Vagina (tissue), 2 donors: ENCODE measurements at regions not wholly inside any gene's neighbourhood (a gene's known extent, or its start where the extent isn't known, plus 50 kb on each side); places are given as distances from the start of the nearest gene placed in this dataset.

Experiments
- CTCF ChIP-seq, 3 experiments: fragments of 450-650 bp in 2 of 3; fragments of 200-600 bp in 1 of 3; sonication (generic) in 1 of 3; IDR thresholded peaks; one replicate each; pipeline ENCODE4 v1.5.1; 2017 to 2019; ENCODE audit warnings: antibody characterized with exemption in 3 of 3, mild to moderate bottlenecking in 2 of 3, moderate library complexity in 2 of 3
- POLR2A ChIP-seq, 2 donors: fragments of 450-650 bp; IDR thresholded peaks; one replicate each; pipeline ENCODE4 v1.6.1; 2017; ENCODE audit warnings: antibody characterized with exemption in 2 of 2, mild to moderate bottlenecking in 2 of 2, moderate library complexity in 2 of 2
- POLR2AphosphoS5 ChIP-seq, 2 donors: sonication (generic); formaldehyde crosslinking; IDR thresholded peaks; one replicate each; pipeline ENCODE4 v1.9.0; 2017; ENCODE audit warnings: antibody characterized with exemption in 2 of 2, mild to moderate bottlenecking in 2 of 2, low read depth in 1 of 2; ENCODE audit not compliant: insufficient read depth in 1 of 2

GRCh38 chr3:189502256-189502655 lies 128.9 kb upstream of the TP63 start:
- no peak for TF ChIP-seq CTCF (IDR thresholded peaks at IDR 0.05)
- TF ChIP-seq POLR2AphosphoS5 (IDR thresholded peaks at IDR 0.05; ENCODE audit: insufficient read depth in 1 of 2, low read depth in 1 of 2) = no peak
- TF ChIP-seq POLR2A (IDR thresholded peaks at IDR 0.05) = no peak
